HEK293 (cell line): ENCODE measurements at regions not wholly inside any gene's neighbourhood (a gene's known extent, or its start where the extent isn't known, plus 50 kb on each side); places are given as distances from the start of the nearest gene placed in this dataset.

Source experiments
- CTCF ChIA-PET: fragments of 350-600 bp; formaldehyde crosslinking; extraction: SDS; loops from one replicate; lab custom pipeline; 2021; ENCODE audit warnings: antibody characterized with exemption; lab: Yijun Ruan, JAX
- POLR2A ChIA-PET: fragments of 300-600 bp; formaldehyde crosslinking; extraction: SDS; loops from one replicate; lab custom pipeline; 2020; ENCODE audit warnings: antibody characterized with exemption, inconsistent platforms; lab: Yijun Ruan, JAX
- H3K27ac ChIP-seq: fragments of 200-500 bp; sonication (Bioruptor generic); 2 replicates; pipeline ENCODE4 v1.5.1; 2014; ENCODE audit warnings: low read depth, low read length, control low read depth, inconsistent platforms; ENCODE audit errors: extremely low read depth
- H3K36me3 ChIP-seq, 2 experiments: fragments of 200-500 bp in 1 of 2; sonication (Bioruptor generic) in 1 of 2; 1 replicate in 1 of 2; 2 replicates in 1 of 2; pipeline ENCODE4 v1.5.1; 2014 to 2017; ENCODE audit warnings: inconsistent platforms in 2 of 2, low read length in 2 of 2; ENCODE audit not compliant: control insufficient read depth in 2 of 2, insufficient read depth in 1 of 2
- H3K4me1 ChIP-seq: fragments of 200-500 bp; sonication (Bioruptor generic); 2 replicates; pipeline ENCODE4 v1.5.1; 2014; ENCODE audit warnings: mild to moderate bottlenecking, low read length, inconsistent platforms; ENCODE audit not compliant: control insufficient read depth, insufficient read depth
- H3K4me3 ChIP-seq: 2 replicates; pipeline ENCODE4 v1.5.1; 2011; ENCODE audit warnings: low read depth, mild to moderate bottlenecking, control low read depth, low read length, moderate library complexity
- H3K9me3 ChIP-seq: fragments of 200-500 bp; sonication (Bioruptor generic); 2 replicates; pipeline ENCODE4 v1.5.1; 2014; ENCODE audit warnings: low read depth, low read length, inconsistent platforms; ENCODE audit not compliant: control insufficient read depth, insufficient read depth
- BCL11B ChIP-seq: fragments of 450-650 bp; formaldehyde crosslinking; IDR thresholded peaks from 2 replicates; pipeline ENCODE4 v1.5.1; 2016; ENCODE audit warnings: low read depth, missing biosample characterization, missing genetic modification characterization
- GFI1B ChIP-seq: fragments of 450-650 bp; formaldehyde crosslinking; IDR thresholded peaks from 2 replicates; pipeline ENCODE4 v1.5.1; 2016; ENCODE audit warnings: missing biosample characterization, missing genetic modification characterization
- GLI4 ChIP-seq: fragments of 450-650 bp; formaldehyde crosslinking; IDR thresholded peaks from 2 replicates; pipeline ENCODE4 v1.5.1; 2016; ENCODE audit warnings: missing biosample characterization, missing genetic modification characterization
- MEIS1 ChIP-seq: sonication (generic); formaldehyde crosslinking; IDR thresholded peaks from 2 replicates; pipeline ENCODE4 v1.8.1; 2022; ENCODE audit warnings: missing genetic modification reagents, mild to moderate bottlenecking, borderline replicate concordance
- RBAK ChIP-seq: fragments of 450-650 bp; formaldehyde crosslinking; IDR thresholded peaks from 2 replicates; pipeline ENCODE4 v1.5.1; 2016; ENCODE audit warnings: missing biosample characterization, missing genetic modification characterization
- TRIM28 ChIP-seq: IDR thresholded peaks from 2 replicates; pipeline ENCODE4 v1.6.1; 2011; ENCODE audit warnings: low read length, control low read depth, borderline replicate concordance
- ZBTB20 ChIP-seq: fragments of 450-650 bp; formaldehyde crosslinking; IDR thresholded peaks from 2 replicates; pipeline ENCODE4 v1.5.1; 2016; ENCODE audit warnings: missing biosample characterization, missing genetic modification characterization
- ZNF248 ChIP-seq: fragments of 450-650 bp; formaldehyde crosslinking; IDR thresholded peaks from 2 replicates; pipeline ENCODE4 v1.5.1; 2017; ENCODE audit warnings: missing biosample characterization, missing genetic modification characterization
- ZNF311 ChIP-seq: fragments of 450-650 bp; formaldehyde crosslinking; IDR thresholded peaks from 2 replicates; pipeline ENCODE4 v1.5.1; 2017; ENCODE audit warnings: missing biosample characterization, missing genetic modification characterization, borderline replicate concordance
- ZNF394 ChIP-seq: fragments of 450-650 bp; formaldehyde crosslinking; IDR thresholded peaks from 2 replicates; pipeline ENCODE4 v1.5.1; 2016; ENCODE audit warnings: missing biosample characterization, missing genetic modification characterization, mild to moderate bottlenecking, moderate library complexity, borderline replicate concordance
- ZNF529 ChIP-seq: fragments of 450-650 bp; formaldehyde crosslinking; IDR thresholded peaks from 2 replicates; pipeline ENCODE4 v1.5.1; 2017; ENCODE audit warnings: missing genetic modification characterization, missing biosample characterization; ENCODE audit not compliant: insufficient replicate concordance
- ZNF596 ChIP-seq: fragments of 450-650 bp; IDR thresholded peaks from 2 replicates; pipeline ENCODE4 v1.5.0; 2018; ENCODE audit warnings: missing biosample characterization, mild to moderate bottlenecking, missing genetic modification characterization, moderate library complexity
- ZNF621 ChIP-seq: fragments of 450-650 bp; formaldehyde crosslinking; IDR thresholded peaks from 2 replicates; pipeline ENCODE4 v1.5.1; 2017; ENCODE audit warnings: missing biosample characterization, missing genetic modification characterization
- ZNF664 ChIP-seq: fragments of 450-650 bp; formaldehyde crosslinking; IDR thresholded peaks from 2 replicates; pipeline ENCODE4 v1.5.1; 2016; ENCODE audit warnings: missing biosample characterization, missing genetic modification characterization
- ZNF670 ChIP-seq: fragments of 450-650 bp; formaldehyde crosslinking; IDR thresholded peaks from 2 replicates; pipeline ENCODE4 v1.5.1; 2016; ENCODE audit warnings: missing biosample characterization, missing genetic modification characterization, low read depth
- ZNF76 ChIP-seq: fragments of 450-650 bp; formaldehyde crosslinking; IDR thresholded peaks from 2 replicates; pipeline ENCODE4; 2016; ENCODE audit warnings: low read depth, missing biosample characterization, missing genetic modification characterization, borderline replicate concordance
- ZNF830 ChIP-seq: fragments of 450-650 bp; IDR thresholded peaks from 2 replicates; pipeline ENCODE4 v1.5.0; 2018; ENCODE audit warnings: missing biosample characterization, missing genetic modification characterization, low read depth, mild to moderate bottlenecking, moderate library complexity
- ZNF837 ChIP-seq: fragments of 450-650 bp; formaldehyde crosslinking; IDR thresholded peaks from 2 replicates; pipeline ENCODE4 v1.5.1; 2016; ENCODE audit warnings: missing biosample characterization, missing genetic modification characterization
- ZSCAN30 ChIP-seq: fragments of 450-650 bp; IDR thresholded peaks from 2 replicates; pipeline ENCODE4 v1.5.1; 2018; ENCODE audit warnings: missing biosample characterization, mild to moderate bottlenecking, missing genetic modification characterization, moderate library complexity
- TF ChIP-seq, protein P1 (sequence below): fragments of 450-650 bp; formaldehyde crosslinking; IDR thresholded peaks from 2 replicates; pipeline ENCODE4 v1.5.1; 2016; ENCODE audit warnings: missing biosample characterization, missing genetic modification characterization
- TF ChIP-seq, protein P2 (sequence below): fragments of 450-650 bp; formaldehyde crosslinking; optimal IDR thresholded peaks from 2 replicates; pipeline ENCODE3; 2016; ENCODE audit warnings: missing biosample characterization, mild to moderate bottlenecking, missing genetic modification characterization
- TF ChIP-seq, protein P3 (sequence below): fragments of 450-650 bp; formaldehyde crosslinking; IDR thresholded peaks from 2 replicates; pipeline ENCODE4 v1.5.1; 2016; ENCODE audit warnings: missing biosample characterization, missing genetic modification characterization
- TF ChIP-seq, protein P4 (sequence below): fragments of 450-650 bp; formaldehyde crosslinking; IDR thresholded peaks from 2 replicates; pipeline ENCODE4 v1.5.1; 2017; ENCODE audit warnings: missing biosample characterization, mild to moderate bottlenecking, missing genetic modification characterization, moderate library complexity

DNA sequence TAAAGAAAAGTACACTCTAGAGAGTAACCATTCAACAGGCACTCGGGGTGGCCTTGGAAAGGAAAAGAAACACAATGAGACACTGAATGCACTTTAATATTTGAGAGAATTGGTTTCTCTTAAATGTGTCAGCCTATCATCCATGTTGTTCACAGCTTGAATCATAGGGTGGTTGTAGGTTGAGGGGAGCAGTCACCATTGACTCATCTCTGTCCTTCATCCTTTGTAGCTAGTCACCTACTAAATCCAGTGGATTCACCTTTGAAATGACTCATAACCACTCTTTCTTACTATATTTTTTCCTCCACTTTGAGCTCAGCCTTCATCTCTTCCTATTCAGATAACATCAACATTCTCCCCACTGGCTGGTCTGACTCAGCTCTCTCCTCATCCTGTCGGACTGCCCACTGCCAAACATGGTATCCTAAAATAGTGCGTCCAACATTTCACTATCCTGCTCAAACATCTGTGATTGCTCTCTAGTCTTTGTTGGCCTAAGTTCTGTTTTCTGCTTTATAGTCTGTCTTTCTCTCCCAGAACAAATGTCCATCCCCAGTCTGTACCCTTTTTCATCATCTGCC is 182.7 kb upstream of the GADL1 start (continued):
- TF ChIP-seq ZNF311 (tag by site-specific recombination) (no peak), ZBTB20 (tag by site-specific recombination) (no peak)
- TF ChIP-seq, protein P1, sequence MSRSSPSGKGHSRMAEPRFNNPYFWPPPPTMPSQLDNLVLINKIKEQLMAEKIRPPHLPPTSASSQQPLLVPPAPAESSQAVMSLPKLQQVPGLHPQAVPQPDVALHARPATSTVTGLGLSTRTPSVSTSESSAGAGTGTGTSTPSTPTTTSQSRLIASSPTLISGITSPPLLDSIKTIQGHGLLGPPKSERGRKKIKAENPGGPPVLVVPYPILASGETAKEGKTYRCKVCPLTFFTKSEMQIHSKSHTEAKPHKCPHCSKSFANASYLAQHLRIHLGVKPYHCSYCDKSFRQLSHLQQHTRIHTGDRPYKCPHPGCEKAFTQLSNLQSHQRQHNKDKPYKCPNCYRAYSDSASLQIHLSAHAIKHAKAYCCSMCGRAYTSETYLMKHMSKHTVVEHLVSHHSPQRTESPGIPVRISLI (tag by site-specific recombination), result no peak

DNA sequence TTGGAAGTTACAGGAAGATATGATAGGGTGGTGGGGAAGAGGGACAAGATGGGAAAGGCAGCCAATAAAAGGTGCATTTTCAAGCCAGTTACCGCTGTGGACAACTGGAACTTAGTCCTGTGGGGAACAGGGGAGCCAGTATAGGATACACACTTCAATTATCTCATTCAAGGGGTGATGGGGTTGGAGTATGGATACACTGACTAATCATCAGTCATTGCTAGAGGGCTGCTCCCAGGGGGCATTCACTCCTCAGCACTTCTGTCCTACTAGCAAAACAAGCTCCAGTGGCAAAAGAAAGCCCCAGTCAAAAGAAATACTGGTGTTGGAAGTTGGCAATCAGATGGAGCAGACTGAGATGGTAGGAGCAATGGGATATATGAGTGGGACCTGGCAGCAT is 183.4 kb upstream of the GADL1 start:
- H3K27ac ChIP-seq, result no peak overlapping the region
- H3K36me3 ChIP-seq, result no peaks in the 10 kb centered on the region
- ChIA-PET POLR2A (no interaction called here), CTCF (no interaction called here)
- H3K9me3 ChIP-seq, result no peaks in the 10 kb centered on the region
- H3K4me3 ChIP-seq, result no peak overlapping the region
- no peaks in the 10 kb centered on the region for H3K4me1 ChIP-seq
- TF ChIP-seq ZNF76 (tag by site-specific recombination), result no peak
- TF ChIP-seq ZNF664 (tag by site-specific recombination), result no peak
- TF ChIP-seq ZNF394 (tag by site-specific recombination), result no peak
- TF ChIP-seq, protein P2, sequence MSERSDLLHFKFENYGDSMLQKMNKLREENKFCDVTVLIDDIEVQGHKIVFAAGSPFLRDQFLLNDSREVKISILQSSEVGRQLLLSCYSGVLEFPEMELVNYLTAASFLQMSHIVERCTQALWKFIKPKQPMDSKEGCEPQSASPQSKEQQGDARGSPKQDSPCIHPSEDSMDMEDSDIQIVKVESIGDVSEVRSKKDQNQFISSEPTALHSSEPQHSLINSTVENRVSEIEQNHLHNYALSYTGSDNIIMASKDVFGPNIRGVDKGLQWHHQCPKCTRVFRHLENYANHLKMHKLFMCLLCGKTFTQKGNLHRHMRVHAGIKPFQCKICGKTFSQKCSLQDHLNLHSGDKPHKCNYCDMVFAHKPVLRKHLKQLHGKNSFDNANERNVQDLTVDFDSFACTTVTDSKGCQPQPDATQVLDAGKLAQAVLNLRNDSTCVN (tag by site-specific recombination), result no peak
- TF ChIP-seq GLI4 (tag by site-specific recombination), result no peak
- no peak for TF ChIP-seq ZNF529 (tag by site-specific recombination)

DNA sequence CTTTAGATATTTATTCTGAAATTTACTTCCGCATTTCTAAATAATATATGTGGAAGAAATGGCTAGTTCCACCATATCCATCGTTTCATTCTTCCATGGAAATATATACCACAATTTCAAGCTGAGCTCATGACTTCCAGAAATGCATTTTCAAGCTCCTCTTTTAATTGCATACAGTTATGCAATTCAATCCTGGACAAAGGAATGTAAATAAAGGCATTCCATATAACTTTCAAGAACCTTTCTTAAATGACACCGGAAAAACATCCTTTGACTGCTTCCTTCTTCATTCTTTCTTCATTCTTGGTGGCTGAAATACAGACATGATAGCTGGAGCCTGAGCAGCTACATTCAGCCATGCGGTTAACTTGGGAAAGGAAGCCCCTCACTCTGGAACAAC is 185.2 kb upstream of the GADL1 start:
- ChIA-PET CTCF (no interaction called here), POLR2A (no interaction called here)
- H3K4me3 ChIP-seq, result no peak overlapping the region
- H3K27ac ChIP-seq, result no peak overlapping the region
- H3K36me3 ChIP-seq, result no peaks in the 10 kb centered on the region
- TF ChIP-seq ZNF621 (tag by site-specific recombination), result no peak
- TF ChIP-seq, protein P3, sequence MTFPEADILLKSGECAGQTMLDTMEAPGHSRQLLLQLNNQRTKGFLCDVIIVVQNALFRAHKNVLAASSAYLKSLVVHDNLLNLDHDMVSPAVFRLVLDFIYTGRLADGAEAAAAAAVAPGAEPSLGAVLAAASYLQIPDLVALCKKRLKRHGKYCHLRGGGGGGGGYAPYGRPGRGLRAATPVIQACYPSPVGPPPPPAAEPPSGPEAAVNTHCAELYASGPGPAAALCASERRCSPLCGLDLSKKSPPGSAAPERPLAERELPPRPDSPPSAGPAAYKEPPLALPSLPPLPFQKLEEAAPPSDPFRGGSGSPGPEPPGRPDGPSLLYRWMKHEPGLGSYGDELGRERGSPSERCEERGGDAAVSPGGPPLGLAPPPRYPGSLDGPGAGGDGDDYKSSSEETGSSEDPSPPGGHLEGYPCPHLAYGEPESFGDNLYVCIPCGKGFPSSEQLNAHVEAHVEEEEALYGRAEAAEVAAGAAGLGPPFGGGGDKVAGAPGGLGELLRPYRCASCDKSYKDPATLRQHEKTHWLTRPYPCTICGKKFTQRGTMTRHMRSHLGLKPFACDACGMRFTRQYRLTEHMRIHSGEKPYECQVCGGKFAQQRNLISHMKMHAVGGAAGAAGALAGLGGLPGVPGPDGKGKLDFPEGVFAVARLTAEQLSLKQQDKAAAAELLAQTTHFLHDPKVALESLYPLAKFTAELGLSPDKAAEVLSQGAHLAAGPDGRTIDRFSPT, result no peak
- no peak for TF ChIP-seq BCL11B (tag by site-specific recombination)
- TF ChIP-seq MEIS1, result no peak
- TF ChIP-seq ZNF830, result no peak
- no peak for TF ChIP-seq ZNF248 (tag by site-specific recombination)
- TF ChIP-seq ZNF596 (tag by site-specific recombination), result no peak
- TF ChIP-seq ZNF670 (tag by site-specific recombination), result no peak
- TF ChIP-seq ZSCAN30, result no peak
- TF ChIP-seq RBAK, result no peak
- TF ChIP-seq, protein P4, sequence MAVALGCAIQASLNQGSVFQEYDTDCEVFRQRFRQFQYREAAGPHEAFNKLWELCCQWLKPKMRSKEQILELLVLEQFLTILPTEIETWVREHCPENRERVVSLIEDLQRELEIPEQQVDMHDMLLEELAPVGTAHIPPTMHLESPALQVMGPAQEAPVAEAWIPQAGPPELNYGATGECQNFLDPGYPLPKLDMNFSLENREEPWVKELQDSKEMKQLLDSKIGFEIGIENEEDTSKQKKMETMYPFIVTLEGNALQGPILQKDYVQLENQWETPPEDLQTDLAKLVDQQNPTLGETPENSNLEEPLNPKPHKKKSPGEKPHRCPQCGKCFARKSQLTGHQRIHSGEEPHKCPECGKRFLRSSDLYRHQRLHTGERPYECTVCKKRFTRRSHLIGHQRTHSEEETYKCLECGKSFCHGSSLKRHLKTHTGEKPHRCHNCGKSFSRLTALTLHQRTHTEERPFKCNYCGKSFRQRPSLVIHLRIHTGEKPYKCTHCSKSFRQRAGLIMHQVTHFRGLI (tag by site-specific recombination), result no peak
- TF ChIP-seq ZNF837, result no peak
- no peak for TF ChIP-seq ZNF529 (tag by site-specific recombination)
- no peak for TF ChIP-seq GFI1B
- no peak for TF ChIP-seq TRIM28
- H3K9me3 ChIP-seq, result no peaks in the 10 kb centered on the region
- H3K4me1 ChIP-seq, result no peaks in the 10 kb centered on the region
